ENCODE measurements at regions not wholly inside any gene's neighbourhood (a gene's known extent, or its start where the extent isn't known, plus 50 kb on each side); places are given as distances from the start of the nearest gene placed in this dataset.
A peak's percentile ranks its signal among the peaks of the same experiment; 100 is the strongest.

GRCh38 chr10:57884407-57884806 is 383.3 kb downstream of the IPMK start:
- no peak for TF ChIP-seq CTCF (IDR thresholded peaks at IDR 0.05; ENCODE audit: control insufficient read depth, extremely low read depth, insufficient read depth)
- H3K4me3 ChIP-seq (ENCODE audit: low read depth, low read length), result no peak overlapping the region
- no peak for DNase-seq (ENCODE audit: low read depth)

DNA sequence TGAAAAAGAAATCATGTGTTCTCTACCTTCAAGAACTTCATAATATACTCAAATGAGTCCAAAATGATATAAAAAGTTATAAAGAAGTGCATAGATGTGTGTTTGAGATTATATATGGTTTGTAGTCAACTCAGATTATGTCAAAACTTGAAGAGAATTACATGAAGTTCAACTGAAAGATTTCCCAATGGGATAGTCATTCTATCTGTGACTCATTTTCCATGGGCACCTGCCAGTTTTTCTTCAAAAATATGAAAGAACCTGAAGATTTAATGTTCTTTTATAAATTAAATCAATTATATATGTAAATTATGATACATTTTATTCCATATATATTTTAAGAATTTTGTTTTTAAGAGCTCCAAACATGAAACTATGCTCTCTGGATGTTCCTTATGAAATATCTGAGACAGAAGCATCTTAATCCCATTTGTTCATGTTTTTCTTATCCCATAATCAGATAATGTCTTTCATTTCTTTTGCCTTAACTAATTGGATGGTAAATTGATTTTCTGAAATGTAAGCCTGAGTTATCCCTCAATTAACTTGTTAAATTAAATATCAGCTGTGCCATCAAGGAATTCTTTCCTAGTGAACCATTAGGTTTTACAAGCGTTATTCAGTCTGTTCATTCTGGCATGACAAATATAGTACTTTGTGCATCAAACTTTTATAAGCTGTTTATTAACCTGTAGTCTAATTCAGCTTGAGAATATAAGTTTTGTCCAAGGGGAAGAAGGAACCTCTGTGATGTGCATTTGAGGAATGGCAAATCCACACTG is 387.1 kb downstream of the IPMK start:
- H3K4me3 ChIP-seq (ENCODE audit: low read depth, low read length), result no peak overlapping the region
- TF ChIP-seq CTCF (IDR thresholded peaks at IDR 0.05; ENCODE audit: control insufficient read depth, extremely low read depth, insufficient read depth), result no peak
- no peak for DNase-seq (ENCODE audit: low read depth)

- no peak overlapping the region for H3K4me3 ChIP-seq (ENCODE audit: low read depth, low read length)
- DNase-seq (ENCODE audit: low read depth), result no peak
- TF ChIP-seq CTCF (IDR thresholded peaks at IDR 0.05; ENCODE audit: control insufficient read depth, extremely low read depth, insufficient read depth), result no peak
These were observed 392.9 kb downstream of the IPMK start for GRCh38 chr10:57874810-57875209.

- no peak for DNase-seq (ENCODE audit: low read depth)
- H3K4me3 ChIP-seq (ENCODE audit: low read depth, low read length), result no peak overlapping the region
- TF ChIP-seq CTCF (IDR thresholded peaks at IDR 0.05; ENCODE audit: control insufficient read depth, extremely low read depth, insufficient read depth), result no peak
These were observed 400.5 kb downstream of the IPMK start for GRCh38 chr10:57867241-57867640.

GRCh38 chr10:57864765-57865680 is 402.7 kb downstream of the IPMK start:
- DNase-seq (ENCODE audit: low read depth), result no peak
- H3K4me3 ChIP-seq (ENCODE audit: low read depth, low read length), result no peak overlapping the region
- no peak for TF ChIP-seq CTCF (IDR thresholded peaks at IDR 0.05; ENCODE audit: control insufficient read depth, extremely low read depth, insufficient read depth)

DNA sequence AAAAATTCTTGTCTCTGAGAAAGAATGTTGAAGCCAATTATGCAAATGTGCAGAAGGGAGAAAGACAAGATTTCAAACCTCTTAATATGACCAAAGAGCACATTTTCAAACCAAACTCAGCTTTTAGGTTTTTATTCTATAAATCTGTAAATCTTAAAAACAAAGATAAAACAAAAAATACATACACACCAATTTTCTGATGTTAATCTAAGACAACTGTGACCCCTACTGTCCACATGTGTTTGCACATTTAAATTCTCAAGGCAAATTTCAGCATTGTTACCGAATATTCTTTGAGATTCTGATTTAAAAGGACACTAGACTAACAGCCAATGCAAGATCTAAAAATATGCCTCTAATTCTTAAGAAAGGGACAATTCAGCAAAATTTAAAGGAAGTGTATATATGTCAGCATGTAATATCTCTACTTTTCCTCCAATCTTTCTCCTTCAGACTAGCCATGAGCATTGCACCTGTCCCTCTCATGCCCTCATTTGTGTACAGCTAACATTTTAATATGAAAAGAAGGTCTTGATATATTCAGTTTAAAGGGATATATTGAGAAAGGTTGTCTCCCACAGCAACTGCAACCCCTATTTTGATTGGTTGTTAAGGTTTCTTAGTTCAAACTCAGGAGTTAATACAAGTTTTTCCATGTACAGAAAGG is 417.9 kb downstream of the IPMK start:
- peak; percentile 70 for TF ChIP-seq CTCF (IDR thresholded peaks at IDR 0.05; ENCODE audit: control insufficient read depth, extremely low read depth, insufficient read depth)
- no peak overlapping the region for H3K4me3 ChIP-seq (ENCODE audit: low read depth, low read length)
- DNase-seq (ENCODE audit: low read depth), result peak; percentile 26
